HEK293 (cell line): ENCODE measurements at regions not wholly inside any gene's neighbourhood (a gene's known extent, or its start where the extent isn't known, plus 50 kb on each side); places are given as distances from the start of the nearest gene placed in this dataset.

Experiments
- CTCF ChIA-PET: fragments of 350-600 bp; formaldehyde crosslinking; extraction: SDS; loops from one replicate; lab custom pipeline; 2021; ENCODE audit warnings: antibody characterized with exemption; lab: Yijun Ruan, JAX
- POLR2A ChIA-PET: fragments of 300-600 bp; formaldehyde crosslinking; extraction: SDS; loops from one replicate; lab custom pipeline; 2020; ENCODE audit warnings: antibody characterized with exemption, inconsistent platforms; lab: Yijun Ruan, JAX
- H3K27ac ChIP-seq: fragments of 200-500 bp; sonication (Bioruptor generic); 2 replicates; pipeline ENCODE4 v1.5.1; 2014; ENCODE audit warnings: low read depth, low read length, control low read depth, inconsistent platforms; ENCODE audit errors: extremely low read depth
- H3K36me3 ChIP-seq, 2 experiments: fragments of 200-500 bp in 1 of 2; sonication (Bioruptor generic) in 1 of 2; 1 replicate in 1 of 2; 2 replicates in 1 of 2; pipeline ENCODE4 v1.5.1; 2014 to 2017; ENCODE audit warnings: inconsistent platforms in 2 of 2, low read length in 2 of 2; ENCODE audit not compliant: control insufficient read depth in 2 of 2, insufficient read depth in 1 of 2
- H3K4me1 ChIP-seq: fragments of 200-500 bp; sonication (Bioruptor generic); 2 replicates; pipeline ENCODE4 v1.5.1; 2014; ENCODE audit warnings: mild to moderate bottlenecking, low read length, inconsistent platforms; ENCODE audit not compliant: control insufficient read depth, insufficient read depth
- H3K4me3 ChIP-seq: 2 replicates; pipeline ENCODE4 v1.5.1; 2011; ENCODE audit warnings: low read depth, mild to moderate bottlenecking, control low read depth, low read length, moderate library complexity
- H3K9me3 ChIP-seq: fragments of 200-500 bp; sonication (Bioruptor generic); 2 replicates; pipeline ENCODE4 v1.5.1; 2014; ENCODE audit warnings: low read depth, low read length, inconsistent platforms; ENCODE audit not compliant: control insufficient read depth, insufficient read depth
- BCL6B ChIP-seq: fragments of 450-650 bp; formaldehyde crosslinking; IDR thresholded peaks from 2 replicates; pipeline ENCODE4 v1.5.1; 2017; ENCODE audit warnings: missing biosample characterization, missing genetic modification characterization
- GLIS1 ChIP-seq: fragments of 450-650 bp; formaldehyde crosslinking; IDR thresholded peaks from 2 replicates; pipeline ENCODE4 v1.5.1; 2016; ENCODE audit warnings: missing biosample characterization, missing genetic modification characterization
- MZF1 ChIP-seq: fragments of 450-650 bp; formaldehyde crosslinking; IDR thresholded peaks from 2 replicates; pipeline ENCODE4 v1.5.1; 2017; ENCODE audit warnings: missing biosample characterization, missing genetic modification characterization, borderline replicate concordance
- OVOL3 ChIP-seq: fragments of 450-650 bp; formaldehyde crosslinking; IDR thresholded peaks from 2 replicates; pipeline ENCODE4 v1.5.1; 2016; ENCODE audit warnings: missing biosample characterization, missing genetic modification characterization
- PRDM6 ChIP-seq: fragments of 450-650 bp; formaldehyde crosslinking; IDR thresholded peaks from 2 replicates; pipeline ENCODE4 v1.5.1; 2017; ENCODE audit warnings: missing biosample characterization, missing genetic modification characterization
- TSHZ1 ChIP-seq: fragments of 450-650 bp; formaldehyde crosslinking; IDR thresholded peaks from 2 replicates; pipeline ENCODE4 v1.5.1; 2016; ENCODE audit warnings: missing biosample characterization, missing genetic modification characterization, borderline replicate concordance
- ZFHX2 ChIP-seq: fragments of 450-650 bp; formaldehyde crosslinking; conservative IDR thresholded peaks from 2 replicates; pipeline ENCODE4 v1.5.1; 2016; ENCODE audit warnings: missing biosample characterization, missing genetic modification characterization
- ZNF248 ChIP-seq: fragments of 450-650 bp; formaldehyde crosslinking; IDR thresholded peaks from 2 replicates; pipeline ENCODE4 v1.5.1; 2017; ENCODE audit warnings: missing biosample characterization, missing genetic modification characterization
- ZNF266 ChIP-seq: fragments of 450-650 bp; formaldehyde crosslinking; IDR thresholded peaks from 2 replicates; pipeline ENCODE4 v1.5.1; 2016; ENCODE audit warnings: missing biosample characterization, missing genetic modification characterization, low read depth
- ZNF302 ChIP-seq: fragments of 450-650 bp; formaldehyde crosslinking; IDR thresholded peaks from 2 replicates; pipeline ENCODE4 v1.5.1; 2016; ENCODE audit warnings: missing biosample characterization, missing genetic modification characterization, low read depth
- ZNF366 ChIP-seq: fragments of 450-650 bp; formaldehyde crosslinking; conservative IDR thresholded peaks from 2 replicates; pipeline ENCODE4 v1.5.1; 2016; ENCODE audit warnings: missing biosample characterization, missing genetic modification characterization
- ZNF654 ChIP-seq: fragments of 450-650 bp; formaldehyde crosslinking; IDR thresholded peaks from 2 replicates; pipeline ENCODE4 v1.5.1; 2016; ENCODE audit warnings: low read depth, missing biosample characterization, missing genetic modification characterization
- ZNF677 ChIP-seq: fragments of 450-650 bp; IDR thresholded peaks from 2 replicates; pipeline ENCODE4 v1.5.0; 2018; ENCODE audit warnings: missing biosample characterization, mild to moderate bottlenecking, missing genetic modification characterization, moderate library complexity
- ZSCAN16 ChIP-seq: fragments of 450-650 bp; formaldehyde crosslinking; IDR thresholded peaks from 2 replicates; pipeline ENCODE4 v1.5.1; 2016; ENCODE audit warnings: missing biosample characterization, missing genetic modification characterization
- ZSCAN4 ChIP-seq: fragments of 450-650 bp; formaldehyde crosslinking; IDR thresholded peaks from 2 replicates; pipeline ENCODE4 v1.5.1; 2017; ENCODE audit warnings: missing biosample characterization, missing genetic modification characterization
- TF ChIP-seq, protein P1 (sequence below): fragments of 450-650 bp; formaldehyde crosslinking; IDR thresholded peaks from 2 replicates; pipeline ENCODE4; 2016; ENCODE audit warnings: missing biosample characterization, missing genetic modification characterization
- TF ChIP-seq, protein P2 (sequence below): fragments of 450-650 bp; formaldehyde crosslinking; IDR thresholded peaks from 2 replicates; pipeline ENCODE4 v1.5.1; 2016; ENCODE audit warnings: missing biosample characterization, missing genetic modification characterization

- Histone ChIP-seq H3K27ac (no peak overlapping the region), H3K4me1 (no peaks in the 10 kb centered on the region), H3K9me3 (no peaks in the 10 kb centered on the region), H3K4me3 (no peak overlapping the region), H3K36me3 (no peaks in the 10 kb centered on the region)
- POLR2A ChIA-PET: no interaction called here
- TF ChIP-seq ZNF248 (tag by site-specific recombination) (no peak), ZNF366 (tag by site-specific recombination) (no peak), TSHZ1 (tag by site-specific recombination) (no peak), ZSCAN16 (tag by site-specific recombination) (no peak), ZSCAN4 (tag by site-specific recombination) (no peak), GLIS1 (no peak), BCL6B (tag by site-specific recombination) (no peak), ZNF302 (tag by site-specific recombination) (no peak), ZNF677 (no peak), PRDM6 (tag by site-specific recombination) (no peak), MZF1 (tag by site-specific recombination) (no peak)
- TF ChIP-seq, protein P1, sequence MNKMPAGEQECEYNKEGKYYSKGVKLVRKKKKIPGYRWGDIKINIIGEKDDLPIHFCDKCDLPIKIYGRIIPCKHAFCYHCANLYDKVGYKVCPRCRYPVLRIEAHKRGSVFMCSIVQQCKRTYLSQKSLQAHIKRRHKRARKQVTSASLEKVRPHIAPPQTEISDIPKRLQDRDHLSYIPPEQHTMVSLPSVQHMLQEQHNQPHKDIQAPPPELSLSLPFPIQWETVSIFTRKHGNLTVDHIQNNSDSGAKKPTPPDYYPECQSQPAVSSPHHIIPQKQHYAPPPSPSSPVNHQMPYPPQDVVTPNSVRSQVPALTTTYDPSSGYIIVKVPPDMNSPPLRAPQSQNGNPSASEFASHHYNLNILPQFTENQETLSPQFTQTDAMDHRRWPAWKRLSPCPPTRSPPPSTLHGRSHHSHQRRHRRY (tag by site-specific recombination): no peak
- TF ChIP-seq, protein P2, sequence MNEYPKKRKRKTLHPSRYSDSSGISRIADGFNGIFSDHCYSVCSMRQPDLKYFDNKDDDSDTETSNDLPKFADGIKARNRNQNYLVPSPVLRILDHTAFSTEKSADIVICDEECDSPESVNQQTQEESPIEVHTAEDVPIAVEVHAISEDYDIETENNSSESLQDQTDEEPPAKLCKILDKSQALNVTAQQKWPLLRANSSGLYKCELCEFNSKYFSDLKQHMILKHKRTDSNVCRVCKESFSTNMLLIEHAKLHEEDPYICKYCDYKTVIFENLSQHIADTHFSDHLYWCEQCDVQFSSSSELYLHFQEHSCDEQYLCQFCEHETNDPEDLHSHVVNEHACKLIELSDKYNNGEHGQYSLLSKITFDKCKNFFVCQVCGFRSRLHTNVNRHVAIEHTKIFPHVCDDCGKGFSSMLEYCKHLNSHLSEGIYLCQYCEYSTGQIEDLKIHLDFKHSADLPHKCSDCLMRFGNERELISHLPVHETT (tag by site-specific recombination): no peak
- CTCF ChIA-PET: interaction anchor here (0.6 kb wide), 1 partner anchor 17 kb away, joined by 4 read pairs; no protein-coding TSS in a partner anchor
Observed at GRCh38 chr1:73499671-73500070, 698.3 kb downstream of the LRRIQ3 start.

DNA sequence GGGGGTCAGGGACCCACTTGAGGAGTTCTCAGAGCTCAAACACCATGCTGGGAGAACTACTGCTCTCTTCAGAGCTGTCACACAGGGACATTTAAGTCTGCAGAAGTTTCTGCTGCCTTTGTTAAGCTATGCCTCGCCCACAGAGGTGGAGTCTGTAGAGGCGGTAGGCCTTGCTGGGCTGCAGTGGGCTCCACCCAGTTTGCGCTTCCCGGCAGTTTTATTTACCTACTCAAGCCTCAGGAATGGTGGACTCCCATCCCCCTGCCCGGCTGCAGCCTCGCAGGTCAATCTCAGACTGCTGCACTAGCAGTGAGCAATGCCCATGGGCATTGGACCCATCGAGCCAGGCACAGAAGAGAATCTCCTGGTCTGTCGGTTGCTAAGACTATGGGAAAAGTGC, 706.4 kb downstream of the LRRIQ3 start:
- POLR2A ChIA-PET: no interaction called here
- Histone ChIP-seq H3K36me3 (no peaks in the 10 kb centered on the region), H3K9me3 (no peaks in the 10 kb centered on the region), H3K4me3 (no peak overlapping the region), H3K4me1 (no peaks in the 10 kb centered on the region), H3K27ac (no peak overlapping the region)
- no peak for TF ChIP-seq ZFHX2 (tag by site-specific recombination)
- no peak for TF ChIP-seq ZNF654
- no peak for TF ChIP-seq BCL6B (tag by site-specific recombination)
- no peak for TF ChIP-seq OVOL3 (tag by site-specific recombination)
- TF ChIP-seq ZNF266 (tag by site-specific recombination): no peak
- CTCF ChIA-PET: no interaction called here
